HG02852 (cell line): ENCODE measurements at regions not wholly inside any gene's neighbourhood (a gene's known extent, or its start where the extent isn't known, plus 50 kb on each side); places are given as distances from the start of the nearest gene placed in this dataset.
"Not testable (repeated sequence)": the region's sequence is repeated elsewhere in the genome, so short reads cannot be mapped to it uniquely, and the experiment has no call there.

Experiments used
- ATAC-seq: cut with Tn5 transposase; IDR thresholded peaks from one replicate; pipeline ENCODE4 v1.9.1; 2021; ENCODE audit warnings: mild to moderate bottlenecking, moderate library complexity; ENCODE audit not compliant: unreplicated experiment

DNA sequence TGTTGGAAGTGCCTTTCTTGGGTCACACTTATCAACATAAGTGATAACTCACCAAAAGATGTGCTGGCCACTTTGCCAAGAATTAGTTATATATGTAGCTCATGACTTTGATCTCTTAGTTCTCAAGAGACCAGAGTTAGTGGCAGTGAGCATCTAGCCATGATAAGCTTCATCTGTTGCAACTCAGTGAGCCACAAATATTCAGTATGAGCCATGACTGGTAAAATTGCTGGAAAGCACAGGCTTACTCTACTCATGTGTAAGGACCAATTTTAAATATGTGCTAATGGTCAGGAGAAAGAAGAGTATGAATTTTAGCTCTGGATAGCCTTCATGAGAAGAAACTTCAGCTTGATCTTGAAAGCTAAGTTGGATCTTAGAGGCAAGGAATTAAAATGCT, 59.4 kb upstream of the TLL1 start:
- ATAC-seq, result no peak

DNA sequence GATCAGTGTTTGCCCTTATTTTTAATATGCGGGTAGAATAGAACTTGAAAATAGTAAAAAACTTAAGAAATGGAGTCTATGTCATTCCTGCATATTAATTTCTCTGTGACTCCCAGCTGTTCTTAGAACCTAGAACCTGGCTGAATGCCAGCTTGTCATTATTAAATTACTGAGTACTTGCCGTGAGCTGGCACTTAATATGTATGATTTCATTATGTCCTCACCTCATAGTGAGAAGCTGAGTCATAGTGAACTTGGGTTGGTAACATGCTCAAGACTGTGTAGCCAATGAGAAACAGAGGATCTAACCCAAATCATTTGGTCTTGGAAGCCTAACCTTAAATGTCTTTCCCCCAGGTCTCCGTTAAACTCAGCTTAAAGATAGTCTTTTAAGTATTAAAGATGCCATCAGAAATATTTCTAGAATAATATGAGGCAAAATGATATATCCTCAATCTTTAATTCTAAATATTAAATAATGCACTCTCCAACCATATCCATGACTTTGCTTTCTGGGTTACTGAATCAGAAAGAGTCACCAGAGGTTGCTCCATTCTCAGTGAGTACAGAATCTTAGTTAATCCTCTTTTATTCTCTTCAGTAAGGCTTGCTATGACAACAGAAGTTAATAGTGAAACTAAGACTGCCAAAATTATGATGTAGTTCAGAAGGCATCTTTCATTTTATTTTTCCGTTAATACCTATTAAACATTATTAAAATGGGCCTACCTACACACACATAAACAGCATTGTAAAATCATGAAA, 58.6 kb upstream of the TLL1 start:
- no peak for ATAC-seq

DNA sequence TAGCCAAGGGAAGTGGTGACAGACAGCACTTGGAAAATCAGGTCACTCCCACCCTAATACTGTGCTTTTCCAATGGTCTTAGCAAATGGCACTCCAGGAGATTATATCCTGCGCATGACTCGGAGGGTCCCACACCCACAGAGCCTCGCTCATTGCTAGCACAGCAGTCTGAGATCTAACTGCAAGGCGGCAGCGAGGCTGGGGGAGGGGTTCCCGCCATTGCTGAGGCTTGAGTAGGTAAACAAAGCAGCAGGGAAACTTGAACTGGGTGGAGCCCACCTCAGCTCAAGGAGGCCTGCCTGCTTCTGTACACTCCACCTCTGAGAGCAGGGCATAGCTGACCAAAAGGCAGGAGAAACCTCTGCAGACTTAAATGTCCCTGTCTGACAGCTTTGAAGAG, 53.9 kb upstream of the TLL1 start:
- ATAC-seq, result not testable (repeated sequence)
